ENCODE measurements at regions not wholly inside any gene's neighbourhood (a gene's known extent, or its start where the extent isn't known, plus 50 kb on each side); places are given as distances from the start of the nearest gene placed in this dataset.

- H4K8ac ChIP-seq (replicated peaks; ENCODE audit: insufficient read length, low read depth, low read length): no peak overlapping the region
- no peak overlapping the region for H2BK5ac ChIP-seq (ENCODE audit: insufficient read length, low read length)
- no peak overlapping the region for H3K14ac ChIP-seq (ENCODE audit: insufficient read depth, low read length)
- Mint-ChIP-seq H3K4me3 (no peak overlapping the region), H3K36me3 (ENCODE audit: insufficient read depth in 1 of 3, low read depth in 3 of 3) (no peaks in the 10 kb centered on the region), H3K27me3 (ENCODE audit: low read depth) (no peaks in the 10 kb centered on the region), H3K4me1 (peaks cover 26 to 29% of the 10 kb centered on the region in 2 experiments), H3K9me3 (peaks cover 2 to 5% of the 10 kb centered on the region in 2 experiments; a peak in 2 of 5 replicates), H3K27ac (peak overlapping the region in 1 of 3 experiments; percentile 12; a peak in 1 of 7 replicates)
- no peak overlapping the region for H3T11ph ChIP-seq (ENCODE audit: low read length)
- H2AK5ac ChIP-seq (ENCODE audit: insufficient read length, low read length): no peak overlapping the region
- no peak overlapping the region for H2BK15ac ChIP-seq (ENCODE audit: low read depth, low read length)
- no peaks in the 10 kb centered on the region for H3K9me3 ChIP-seq (ENCODE audit: control insufficient read depth, low read depth, low read length)
- no peak for DNase-seq
- peaks cover 4% of the 10 kb centered on the region; the same call in 1 of the 2 replicates for H3K4me1 ChIP-seq (ENCODE audit: insufficient read depth, low read length)
- no peak overlapping the region for H3K4me2 ChIP-seq (ENCODE audit: insufficient read depth, insufficient read length, low read length)
- H3K27me3 ChIP-seq (ENCODE audit: insufficient read depth, low read length): no peaks in the 10 kb centered on the region
- no peak overlapping the region for H3K18ac ChIP-seq (ENCODE audit: insufficient read length, low read depth, low read length)
- H3K9ac ChIP-seq (ENCODE audit: extremely low read depth, insufficient read length, low read length): no peak overlapping the region
- H3K23ac ChIP-seq (ENCODE audit: insufficient read length, low read depth, low read length): no peak overlapping the region
- no peaks in the 10 kb centered on the region for H3K23me2 ChIP-seq (ENCODE audit: insufficient read length, low read depth, low read length, poor library complexity, severe bottlenecking)
- no CpG with 5 or more reads among the region's 4 CpGs for WGBS (ENCODE audit: extremely low coverage, insufficient read length, low lambda C conversion rate)
- no peak overlapping the region for H2AFZ ChIP-seq (ENCODE audit: low read length)
- H4K20me1 ChIP-seq (ENCODE audit: control insufficient read depth, insufficient read depth, insufficient read length): no peaks in the 10 kb centered on the region
- H3K56ac ChIP-seq (ENCODE audit: insufficient read length, low read depth, low read length): no peak overlapping the region
- H3K27ac ChIP-seq (ENCODE audit: insufficient read length, low read depth, low read length): no peak overlapping the region
- H4K91ac ChIP-seq (ENCODE audit: insufficient read length, low read depth, low read length): no peak overlapping the region
- H3K4ac ChIP-seq (ENCODE audit: low read depth, low read length): no peak overlapping the region
- no peak overlapping the region for H4K5ac ChIP-seq (ENCODE audit: insufficient read length, low read depth, low read length)
- TF ChIP-seq, protein P1, sequence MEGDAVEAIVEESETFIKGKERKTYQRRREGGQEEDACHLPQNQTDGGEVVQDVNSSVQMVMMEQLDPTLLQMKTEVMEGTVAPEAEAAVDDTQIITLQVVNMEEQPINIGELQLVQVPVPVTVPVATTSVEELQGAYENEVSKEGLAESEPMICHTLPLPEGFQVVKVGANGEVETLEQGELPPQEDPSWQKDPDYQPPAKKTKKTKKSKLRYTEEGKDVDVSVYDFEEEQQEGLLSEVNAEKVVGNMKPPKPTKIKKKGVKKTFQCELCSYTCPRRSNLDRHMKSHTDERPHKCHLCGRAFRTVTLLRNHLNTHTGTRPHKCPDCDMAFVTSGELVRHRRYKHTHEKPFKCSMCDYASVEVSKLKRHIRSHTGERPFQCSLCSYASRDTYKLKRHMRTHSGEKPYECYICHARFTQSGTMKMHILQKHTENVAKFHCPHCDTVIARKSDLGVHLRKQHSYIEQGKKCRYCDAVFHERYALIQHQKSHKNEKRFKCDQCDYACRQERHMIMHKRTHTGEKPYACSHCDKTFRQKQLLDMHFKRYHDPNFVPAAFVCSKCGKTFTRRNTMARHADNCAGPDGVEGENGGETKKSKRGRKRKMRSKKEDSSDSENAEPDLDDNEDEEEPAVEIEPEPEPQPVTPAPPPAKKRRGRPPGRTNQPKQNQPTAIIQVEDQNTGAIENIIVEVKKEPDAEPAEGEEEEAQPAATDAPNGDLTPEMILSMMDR (conservative IDR thresholded peaks at IDR 0.05): no peak
- no peak overlapping the region for H2BK120ac ChIP-seq (ENCODE audit: low read depth, low read length, poor library complexity, severe bottlenecking)
- H2BK12ac ChIP-seq (ENCODE audit: insufficient read length, low read depth, low read length): no peak overlapping the region
- no peaks in the 10 kb centered on the region for H3K79me2 ChIP-seq (ENCODE audit: insufficient read depth, low read length)
- H2BK20ac ChIP-seq (ENCODE audit: low read depth, low read length, poor library complexity, severe bottlenecking): no peak overlapping the region
- no peaks in the 10 kb centered on the region for H3K79me1 ChIP-seq (ENCODE audit: insufficient read depth, low read depth, low read length, poor library complexity, severe bottlenecking)
Observed at GRCh38 chr5:39521940-39522590, 97.3 kb upstream of the DAB2 start.

Measured in H9 (cell line).